ENCODE measurements at regions not wholly inside any gene's neighbourhood (a gene's known extent, or its start where the extent isn't known, plus 50 kb on each side); places are given as distances from the start of the nearest gene placed in this dataset.
"Not testable (repeated sequence)": the region's sequence is repeated elsewhere in the genome, so short reads cannot be mapped to it uniquely, and the experiment has no call there.

DNA sequence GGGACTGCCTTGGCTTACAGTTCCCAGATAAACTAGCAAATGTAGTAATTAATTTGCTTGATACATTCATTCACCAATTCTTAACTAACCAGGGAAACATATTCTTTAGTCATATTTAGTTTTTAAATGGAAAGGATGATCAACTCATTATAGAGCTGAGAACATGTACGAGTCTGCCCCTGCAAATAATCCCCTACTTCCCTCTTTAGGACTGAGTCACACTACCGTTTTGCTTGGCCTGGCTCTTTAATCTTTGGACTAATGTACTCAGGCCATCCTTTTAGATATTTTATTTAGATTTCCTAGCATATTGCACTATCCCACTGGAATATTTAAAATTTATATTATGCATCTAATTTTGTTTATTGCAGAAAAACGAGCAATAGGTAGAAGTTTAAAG lies 105.5 kb upstream of the LCORL start:
- Histone ChIP-seq H3K4me3 (no peak overlapping the region), H3K36me3 (no peaks in the 10 kb centered on the region), H3K9me3 (no peaks in the 10 kb centered on the region), H3K27me3 (no peaks in the 10 kb centered on the region), H3K4me1 (no peaks in the 10 kb centered on the region), H3K27ac (no peak overlapping the region)
- TF ChIP-seq, protein P1, sequence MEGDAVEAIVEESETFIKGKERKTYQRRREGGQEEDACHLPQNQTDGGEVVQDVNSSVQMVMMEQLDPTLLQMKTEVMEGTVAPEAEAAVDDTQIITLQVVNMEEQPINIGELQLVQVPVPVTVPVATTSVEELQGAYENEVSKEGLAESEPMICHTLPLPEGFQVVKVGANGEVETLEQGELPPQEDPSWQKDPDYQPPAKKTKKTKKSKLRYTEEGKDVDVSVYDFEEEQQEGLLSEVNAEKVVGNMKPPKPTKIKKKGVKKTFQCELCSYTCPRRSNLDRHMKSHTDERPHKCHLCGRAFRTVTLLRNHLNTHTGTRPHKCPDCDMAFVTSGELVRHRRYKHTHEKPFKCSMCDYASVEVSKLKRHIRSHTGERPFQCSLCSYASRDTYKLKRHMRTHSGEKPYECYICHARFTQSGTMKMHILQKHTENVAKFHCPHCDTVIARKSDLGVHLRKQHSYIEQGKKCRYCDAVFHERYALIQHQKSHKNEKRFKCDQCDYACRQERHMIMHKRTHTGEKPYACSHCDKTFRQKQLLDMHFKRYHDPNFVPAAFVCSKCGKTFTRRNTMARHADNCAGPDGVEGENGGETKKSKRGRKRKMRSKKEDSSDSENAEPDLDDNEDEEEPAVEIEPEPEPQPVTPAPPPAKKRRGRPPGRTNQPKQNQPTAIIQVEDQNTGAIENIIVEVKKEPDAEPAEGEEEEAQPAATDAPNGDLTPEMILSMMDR (IDR thresholded peaks at IDR 0.05): no peak
- TF ChIP-seq POLR2A (IDR thresholded peaks at IDR 0.05): no peak
- no peak for TF ChIP-seq POLR2AphosphoS5 (IDR thresholded peaks at IDR 0.05)
- no peak for TF ChIP-seq EP300 (IDR thresholded peaks at IDR 0.05)
- DNase-seq (no peak), ATAC-seq (ENCODE audit: low FRiP score in 2 of 2) (no peak)
- WGBS, 2 donors: 57 to 63% methylated on average over 3 of the region's 3 CpGs

DNA sequence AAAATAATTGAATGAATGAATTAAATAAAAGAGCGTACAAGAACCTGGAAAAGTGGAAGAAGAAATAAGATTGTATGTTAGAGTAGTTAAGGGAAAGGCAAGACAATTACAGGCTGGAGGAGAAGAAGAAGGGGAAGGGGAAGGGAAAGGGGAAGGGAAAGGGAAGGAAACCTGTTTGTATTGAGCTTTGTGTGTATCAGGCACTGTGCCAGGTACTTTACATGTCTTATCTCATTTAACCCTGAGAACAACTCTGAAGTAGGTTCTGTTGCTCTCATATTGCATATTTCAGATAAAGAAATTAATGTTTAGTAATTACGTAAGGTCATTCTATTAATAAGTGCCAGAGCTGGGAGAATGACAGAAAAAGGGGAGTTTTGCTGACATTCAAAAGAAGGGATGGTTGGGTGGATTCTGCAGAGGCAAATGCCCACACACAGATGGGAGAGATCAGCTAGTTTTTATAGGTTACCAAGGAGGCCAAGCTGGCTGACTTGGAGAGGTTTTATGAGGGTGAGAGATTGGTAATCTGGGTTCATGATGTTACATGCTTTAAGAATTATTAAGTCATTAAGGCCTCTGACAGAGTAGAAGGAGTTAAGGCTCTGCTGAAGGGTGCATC lies 92.3 kb upstream of the LCORL start:
- no peak overlapping the region for H3K4me3 ChIP-seq
- DNase-seq: no peak
- H3K4me1 ChIP-seq: no peaks in the 10 kb centered on the region
- H3K27ac ChIP-seq: no peak overlapping the region
- no peak for ATAC-seq (ENCODE audit: low FRiP score in 2 of 2)
- no peaks in the 10 kb centered on the region for H3K27me3 ChIP-seq
- no peaks in the 10 kb centered on the region for H3K9me3 ChIP-seq
- 60 to 73% methylated on average over 2 of the region's 2 CpGs for WGBS, 2 donors
- TF ChIP-seq, protein P1 (IDR thresholded peaks at IDR 0.05): no peak
- TF ChIP-seq EP300 (IDR thresholded peaks at IDR 0.05) (no peak), POLR2AphosphoS5 (IDR thresholded peaks at IDR 0.05) (no peak), POLR2A (IDR thresholded peaks at IDR 0.05) (no peak)
- H3K36me3 ChIP-seq: no peaks in the 10 kb centered on the region

DNA sequence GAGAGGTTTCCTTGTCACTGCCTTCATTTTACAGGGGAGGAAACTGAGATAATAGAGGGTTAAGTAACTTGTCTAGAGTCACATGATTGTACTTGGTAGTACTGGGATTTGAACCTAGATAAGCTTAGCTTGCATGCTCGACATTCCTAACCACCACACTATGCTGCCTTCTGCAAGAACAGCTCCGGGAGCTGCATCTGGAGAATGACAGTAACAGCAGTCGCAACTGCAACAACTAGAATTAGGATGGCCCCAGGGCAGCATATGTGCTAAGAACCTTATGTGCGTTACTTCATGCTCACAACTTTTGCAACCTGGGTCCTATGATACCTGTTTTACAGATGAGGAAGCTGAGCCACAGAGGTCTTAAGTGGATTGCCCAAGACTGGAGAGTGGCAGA lies 89.5 kb upstream of the LCORL start:
- Histone ChIP-seq H3K4me3 (no peak overlapping the region), H3K27me3 (no peaks in the 10 kb centered on the region), H3K9me3 (no peaks in the 10 kb centered on the region), H3K27ac (no peak overlapping the region), H3K4me1 (no peaks in the 10 kb centered on the region), H3K36me3 (no peaks in the 10 kb centered on the region)
- TF ChIP-seq POLR2AphosphoS5 (IDR thresholded peaks at IDR 0.05) (no peak), POLR2A (IDR thresholded peaks at IDR 0.05) (no peak), EP300 (IDR thresholded peaks at IDR 0.05) (no peak)
- TF ChIP-seq, protein P1 (IDR thresholded peaks at IDR 0.05): no peak
- ATAC-seq (ENCODE audit: low FRiP score in 2 of 2) (no peak), DNase-seq (no peak)
- 73 to 87% methylated on average over 3 to 4 of the region's 4 CpGs for WGBS, 2 donors

DNA sequence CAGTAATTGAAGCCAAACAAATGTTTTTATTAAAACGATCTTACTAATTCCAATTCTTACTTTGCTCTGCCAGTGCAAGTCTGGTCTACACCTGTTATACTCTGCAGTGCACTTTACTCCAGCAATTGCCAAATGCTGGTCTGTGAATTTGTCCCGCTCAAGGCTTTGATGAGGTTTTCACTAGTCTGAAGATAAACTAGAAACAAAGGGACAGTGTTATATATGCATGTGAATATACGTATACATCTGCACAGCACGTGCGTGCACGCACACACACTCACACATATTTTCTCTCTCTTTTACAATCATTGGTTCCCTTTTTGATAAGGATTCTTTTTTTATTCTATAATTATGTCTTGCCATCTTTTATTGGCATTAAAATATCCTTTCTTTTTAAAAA lies 88.5 kb upstream of the LCORL start:
- WGBS, 2 donors: 67 to 78% methylated on average over 6 of the region's 6 CpGs
- H3K9me3 ChIP-seq: no peaks in the 10 kb centered on the region
- TF ChIP-seq, protein P1 (IDR thresholded peaks at IDR 0.05): no peak
- TF ChIP-seq EP300 (IDR thresholded peaks at IDR 0.05): no peak
- no peak for TF ChIP-seq POLR2A (IDR thresholded peaks at IDR 0.05)
- TF ChIP-seq POLR2AphosphoS5 (IDR thresholded peaks at IDR 0.05): no peak
- no peak overlapping the region for H3K27ac ChIP-seq
- no peak for ATAC-seq (ENCODE audit: low FRiP score in 2 of 2)
- H3K4me3 ChIP-seq: no peak overlapping the region
- no peaks in the 10 kb centered on the region for H3K27me3 ChIP-seq
- no peaks in the 10 kb centered on the region for H3K36me3 ChIP-seq
- DNase-seq: no peak
- no peaks in the 10 kb centered on the region for H3K4me1 ChIP-seq

DNA sequence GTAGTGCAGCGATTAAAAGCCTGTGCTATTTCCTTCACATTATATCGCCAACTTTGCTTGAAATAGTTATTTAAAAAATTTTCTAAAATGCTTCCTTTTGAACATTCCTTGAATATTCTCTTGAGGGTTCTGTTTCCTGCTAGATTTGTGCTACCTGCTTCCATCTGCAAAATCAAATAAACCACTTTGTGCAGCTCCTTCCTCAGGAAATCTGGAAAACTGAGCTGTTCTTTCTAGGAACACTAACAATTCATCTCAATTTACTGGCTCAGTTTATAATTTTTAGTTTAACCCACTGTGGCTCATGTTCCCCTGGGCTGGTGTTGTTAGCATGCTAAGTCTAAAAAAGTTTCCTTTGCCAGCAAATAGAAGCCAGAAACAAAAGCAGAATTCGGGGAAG lies 88.1 kb upstream of the LCORL start:
- ATAC-seq (ENCODE audit: low FRiP score in 2 of 2) (no peak), DNase-seq (no peak)
- Histone ChIP-seq H3K9me3 (no peaks in the 10 kb centered on the region), H3K27me3 (no peaks in the 10 kb centered on the region), H3K4me1 (no peaks in the 10 kb centered on the region), H3K27ac (no peak overlapping the region), H3K4me3 (no peak overlapping the region), H3K36me3 (no peaks in the 10 kb centered on the region)
- TF ChIP-seq, protein P1 (IDR thresholded peaks at IDR 0.05): no peak
- TF ChIP-seq EP300 (IDR thresholded peaks at IDR 0.05) (no peak), POLR2AphosphoS5 (IDR thresholded peaks at IDR 0.05) (no peak), POLR2A (IDR thresholded peaks at IDR 0.05) (no peak)
- WGBS, 2 donors: 30 to 36% methylated on average over 3 of the region's 3 CpGs

DNA sequence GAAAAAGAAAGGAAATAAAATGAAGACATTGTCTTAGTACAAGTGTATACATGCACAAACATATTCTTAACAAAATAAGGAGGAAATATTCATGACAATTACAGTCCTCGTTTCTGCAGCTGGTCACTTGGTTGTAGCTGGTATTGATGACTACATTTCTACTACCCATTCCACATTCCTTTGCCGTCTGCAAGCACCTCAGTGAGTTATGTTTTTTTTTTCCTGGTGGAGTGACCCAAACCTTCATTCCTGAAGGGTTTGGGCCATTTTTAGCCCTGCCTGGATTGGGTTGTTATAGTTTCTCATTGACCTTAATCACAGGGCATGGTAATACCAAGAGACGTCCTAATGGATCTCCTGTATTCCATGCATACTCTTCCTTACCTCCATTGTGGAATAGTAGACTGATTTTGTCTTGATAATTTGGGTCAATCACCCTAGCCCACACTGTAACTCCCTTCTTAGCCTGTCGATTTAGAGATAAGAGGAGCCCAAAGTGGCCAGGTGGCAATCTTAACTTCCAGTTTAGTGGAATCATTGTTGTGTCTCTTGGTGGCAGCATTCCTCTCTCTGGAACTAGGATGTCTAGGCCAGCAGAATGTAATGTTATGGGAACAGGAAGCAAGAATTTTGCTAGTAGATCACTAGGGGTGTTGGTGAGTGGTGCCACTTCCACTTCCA lies 86.4 kb upstream of the LCORL start:
- not testable (repeated sequence) for H3K27ac ChIP-seq; H3K9me3 ChIP-seq; ATAC-seq (ENCODE audit: low FRiP score in 2 of 2); H3K36me3 ChIP-seq; DNase-seq; H3K4me1 ChIP-seq; H3K4me3 ChIP-seq; H3K27me3 ChIP-seq
- 77 to 78% methylated on average over 4 of the region's 4 CpGs for WGBS, 2 donors
